Nephron (organoid): ENCODE measurements at regions not wholly inside any gene's neighbourhood (a gene's known extent, or its start where the extent isn't known, plus 50 kb on each side); places are given as distances from the start of the nearest gene placed in this dataset.

Experiments
- H3K27ac Mint-ChIP-seq, 3 experiments: 2 replicates each; pipeline ENCODE4 v1.8.0; 2020; ENCODE audit warnings: mixed read lengths in 3 of 3, mild to moderate bottlenecking in 2 of 3, moderate library complexity in 1 of 3
- H3K27me3 Mint-ChIP-seq: 2 replicates; pipeline ENCODE4 v1.8.0; 2021; ENCODE audit warnings: low read depth, mild to moderate bottlenecking, moderate library complexity, mixed read lengths
- H3K36me3 Mint-ChIP-seq: 2 replicates; pipeline ENCODE4 v1.8.0; 2020; ENCODE audit warnings: low read depth, mixed read lengths
- H3K4me1 Mint-ChIP-seq: 2 replicates; pipeline ENCODE4 v1.8.0; 2020; ENCODE audit warnings: mixed read lengths
- H3K4me3 Mint-ChIP-seq, 3 experiments: 2 replicates each; pipeline ENCODE4 v1.8.0; 2020; ENCODE audit warnings: mild to moderate bottlenecking in 3 of 3, mixed read lengths in 3 of 3, moderate library complexity in 2 of 3
- H3K9me3 Mint-ChIP-seq: 2 replicates; pipeline ENCODE4 v1.8.0; 2020; ENCODE audit warnings: mixed read lengths
- TF ChIP-seq, protein P1 (sequence below), 3 experiments: fragments of 200-600 bp; sonication (generic); IDR thresholded peaks; one replicate each; pipeline ENCODE4 v1.5.0; 2021; ENCODE audit warnings: antibody characterized with exemption in 3 of 3; ENCODE audit not compliant: unreplicated experiment in 3 of 3

DNA sequence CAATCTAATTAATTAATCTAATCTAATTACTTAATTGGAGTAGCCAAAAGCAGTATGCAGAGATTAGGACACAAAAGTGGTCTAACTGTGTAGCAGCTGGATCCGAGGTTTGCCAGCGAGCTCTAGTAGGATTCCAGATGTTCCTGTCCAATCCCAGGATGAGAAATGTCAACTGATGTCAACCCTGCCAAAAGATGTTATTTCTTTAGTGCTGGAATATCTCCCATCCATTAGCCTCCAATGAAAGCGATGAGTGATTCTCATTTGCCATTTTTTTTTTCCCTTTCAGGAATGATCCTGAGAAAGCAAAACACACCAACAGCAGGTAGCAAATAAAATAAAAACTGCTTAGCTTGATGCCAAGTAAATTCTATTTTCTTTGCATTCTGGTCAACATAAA, 372.9 kb downstream of the STIM2 start:
- Mint-ChIP-seq H3K4me3 (no peak overlapping the region), H3K4me1 (no peaks in the 10 kb centered on the region), H3K9me3 (no peaks in the 10 kb centered on the region), H3K36me3 (no peaks in the 10 kb centered on the region), H3K27me3 (no peaks in the 10 kb centered on the region), H3K27ac (no peak overlapping the region)
- TF ChIP-seq, protein P1, sequence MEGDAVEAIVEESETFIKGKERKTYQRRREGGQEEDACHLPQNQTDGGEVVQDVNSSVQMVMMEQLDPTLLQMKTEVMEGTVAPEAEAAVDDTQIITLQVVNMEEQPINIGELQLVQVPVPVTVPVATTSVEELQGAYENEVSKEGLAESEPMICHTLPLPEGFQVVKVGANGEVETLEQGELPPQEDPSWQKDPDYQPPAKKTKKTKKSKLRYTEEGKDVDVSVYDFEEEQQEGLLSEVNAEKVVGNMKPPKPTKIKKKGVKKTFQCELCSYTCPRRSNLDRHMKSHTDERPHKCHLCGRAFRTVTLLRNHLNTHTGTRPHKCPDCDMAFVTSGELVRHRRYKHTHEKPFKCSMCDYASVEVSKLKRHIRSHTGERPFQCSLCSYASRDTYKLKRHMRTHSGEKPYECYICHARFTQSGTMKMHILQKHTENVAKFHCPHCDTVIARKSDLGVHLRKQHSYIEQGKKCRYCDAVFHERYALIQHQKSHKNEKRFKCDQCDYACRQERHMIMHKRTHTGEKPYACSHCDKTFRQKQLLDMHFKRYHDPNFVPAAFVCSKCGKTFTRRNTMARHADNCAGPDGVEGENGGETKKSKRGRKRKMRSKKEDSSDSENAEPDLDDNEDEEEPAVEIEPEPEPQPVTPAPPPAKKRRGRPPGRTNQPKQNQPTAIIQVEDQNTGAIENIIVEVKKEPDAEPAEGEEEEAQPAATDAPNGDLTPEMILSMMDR (IDR thresholded peaks at IDR 0.05; ENCODE audit: unreplicated experiment in 3 of 3), result no peak

GRCh38 chr4:27234306-27234899, 373.8 kb downstream of the STIM2 start:
- Mint-ChIP-seq H3K36me3 (no peaks in the 10 kb centered on the region), H3K27me3 (no peaks in the 10 kb centered on the region)

GRCh38 chr4:27239641-27240040, 379.0 kb downstream of the STIM2 start:
- TF ChIP-seq, protein P1 (IDR thresholded peaks at IDR 0.05; ENCODE audit: unreplicated experiment in 3 of 3), result no peak
- no peaks in the 10 kb centered on the region for H3K4me1 Mint-ChIP-seq
- no peak overlapping the region for H3K4me3 Mint-ChIP-seq
- H3K27me3 Mint-ChIP-seq, result no peaks in the 10 kb centered on the region
- no peaks in the 10 kb centered on the region for H3K9me3 Mint-ChIP-seq
- no peak overlapping the region for H3K27ac Mint-ChIP-seq
- no peaks in the 10 kb centered on the region for H3K36me3 Mint-ChIP-seq

More at GRCh38 chr4:27234306-27234899, 373.8 kb downstream of the STIM2 start:
- no peak overlapping the region for H3K4me3 Mint-ChIP-seq
- no peak overlapping the region for H3K27ac Mint-ChIP-seq
- H3K9me3 Mint-ChIP-seq, result no peaks in the 10 kb centered on the region
- H3K4me1 Mint-ChIP-seq, result no peaks in the 10 kb centered on the region
- TF ChIP-seq, protein P1 (IDR thresholded peaks at IDR 0.05; ENCODE audit: unreplicated experiment in 3 of 3), result no peak

DNA sequence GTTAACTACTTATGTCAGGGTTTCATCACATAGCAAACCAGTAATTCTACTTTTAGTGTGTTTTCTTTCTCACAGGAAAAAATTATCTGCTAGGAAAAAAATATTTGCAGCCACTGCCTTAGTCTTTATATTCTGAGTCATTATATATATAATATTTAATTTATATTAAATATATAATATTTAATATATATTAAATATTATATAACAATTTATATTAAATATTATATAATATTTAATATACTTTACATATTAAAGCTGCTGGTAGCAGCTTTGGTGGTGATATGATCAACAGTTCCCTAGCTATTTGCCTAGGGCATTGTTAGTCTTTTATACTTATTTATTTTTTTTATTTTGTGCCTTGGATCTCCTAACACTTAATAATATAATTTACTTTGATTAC, 381.6 kb downstream of the STIM2 start:
- no peaks in the 10 kb centered on the region for H3K36me3 Mint-ChIP-seq
- H3K4me1 Mint-ChIP-seq, result no peaks in the 10 kb centered on the region
- H3K4me3 Mint-ChIP-seq, result no peak overlapping the region
- no peaks in the 10 kb centered on the region for H3K9me3 Mint-ChIP-seq
- H3K27me3 Mint-ChIP-seq, result no peaks in the 10 kb centered on the region
- no peak overlapping the region for H3K27ac Mint-ChIP-seq
- TF ChIP-seq, protein P1 (IDR thresholded peaks at IDR 0.05; ENCODE audit: unreplicated experiment in 3 of 3), result no peak

GRCh38 chr4:27245216-27245615, 384.6 kb downstream of the STIM2 start:
- H3K36me3 Mint-ChIP-seq, result no peaks in the 10 kb centered on the region
- no peaks in the 10 kb centered on the region for H3K27me3 Mint-ChIP-seq
- H3K27ac Mint-ChIP-seq, result no peak overlapping the region
- TF ChIP-seq, protein P1 (IDR thresholded peaks at IDR 0.05; ENCODE audit: unreplicated experiment in 3 of 3), result no peak
- peaks cover 4% of the 10 kb centered on the region for H3K9me3 Mint-ChIP-seq
- no peaks in the 10 kb centered on the region for H3K4me1 Mint-ChIP-seq
- no peak overlapping the region for H3K4me3 Mint-ChIP-seq

DNA sequence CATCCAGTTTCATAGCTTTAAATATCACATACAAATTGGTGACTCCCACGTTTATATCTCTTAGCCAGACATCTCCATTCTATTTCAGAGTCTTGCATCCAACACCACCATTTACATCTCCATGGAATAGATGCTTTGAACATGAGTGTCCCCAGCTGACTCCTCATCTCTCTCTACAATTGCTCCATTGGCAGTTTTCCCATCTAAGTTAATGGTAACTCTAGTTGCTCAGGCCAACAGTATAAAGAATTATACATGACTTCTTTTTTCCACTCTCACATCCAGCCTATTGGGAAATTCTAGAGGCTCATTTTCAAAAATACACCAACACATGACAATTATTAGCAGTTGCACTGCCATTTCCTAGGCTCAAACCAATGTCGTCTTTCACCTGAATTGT, 388.2 kb downstream of the STIM2 start:
- no peak overlapping the region for H3K27ac Mint-ChIP-seq
- no peaks in the 10 kb centered on the region for H3K27me3 Mint-ChIP-seq
- TF ChIP-seq, protein P1 (IDR thresholded peaks at IDR 0.05; ENCODE audit: unreplicated experiment in 3 of 3), result no peak
- H3K4me3 Mint-ChIP-seq, result no peak overlapping the region
- H3K4me1 Mint-ChIP-seq, result peaks cover 5% of the 10 kb centered on the region
- peaks cover 4% of the 10 kb centered on the region for H3K9me3 Mint-ChIP-seq
- no peaks in the 10 kb centered on the region for H3K36me3 Mint-ChIP-seq
